Activated CD8-positive, alpha-beta memory T cell treated with anti-CD3 and anti-CD28 coated beads, Interleukin-2, amount 50 U/mL, for 4 hours (primary cell): ENCODE measurements at regions not wholly inside any gene's neighbourhood (a gene's known extent, or its start where the extent isn't known, plus 50 kb on each side); places are given as distances from the start of the nearest gene placed in this dataset.

Source experiments
- DNase-seq: peaks from one replicate; pipeline ENCODE4 v3.0.0-alpha.2; 2020

DNA sequence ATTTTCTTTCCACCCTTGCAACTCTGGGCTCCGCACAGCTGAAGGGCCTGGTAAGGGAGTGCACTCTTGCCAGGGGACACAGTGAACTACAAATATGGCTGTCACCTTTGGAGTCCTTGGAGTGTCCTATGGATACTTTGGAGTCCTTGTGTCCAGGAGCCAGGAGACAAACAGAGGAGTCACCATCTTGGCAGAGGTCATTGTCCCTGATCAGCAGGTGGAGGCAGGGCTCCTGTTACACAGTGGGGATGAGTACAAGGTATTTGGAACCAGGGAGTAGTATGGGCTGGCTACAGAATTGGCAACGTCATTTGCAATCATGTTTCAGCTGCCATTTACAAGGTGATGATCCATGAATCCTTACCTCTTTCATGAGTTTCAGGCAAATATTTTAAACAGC, 132.5 kb downstream of the FAM161A start:
- DNase-seq, result no peak

DNA sequence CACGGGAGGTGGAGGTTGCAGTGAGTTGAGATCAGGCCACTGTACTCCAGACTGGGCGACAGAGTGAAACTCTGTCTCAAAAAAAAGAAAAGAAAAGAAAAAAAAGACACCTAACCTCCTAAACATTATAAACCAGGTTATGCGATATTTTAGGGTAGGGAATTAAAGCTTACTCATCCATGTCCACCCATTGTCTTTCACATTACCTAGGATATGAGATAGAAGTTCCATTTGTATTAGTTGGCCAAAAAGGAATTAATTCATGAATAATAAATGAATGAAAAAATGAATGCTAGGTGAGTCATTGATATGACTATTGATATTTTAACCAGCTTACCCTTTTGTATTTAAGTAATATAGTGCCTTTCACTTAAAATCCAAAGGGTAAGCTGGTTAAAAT, 132.9 kb downstream of the FAM161A start:
- DNase-seq, result no peak

DNA sequence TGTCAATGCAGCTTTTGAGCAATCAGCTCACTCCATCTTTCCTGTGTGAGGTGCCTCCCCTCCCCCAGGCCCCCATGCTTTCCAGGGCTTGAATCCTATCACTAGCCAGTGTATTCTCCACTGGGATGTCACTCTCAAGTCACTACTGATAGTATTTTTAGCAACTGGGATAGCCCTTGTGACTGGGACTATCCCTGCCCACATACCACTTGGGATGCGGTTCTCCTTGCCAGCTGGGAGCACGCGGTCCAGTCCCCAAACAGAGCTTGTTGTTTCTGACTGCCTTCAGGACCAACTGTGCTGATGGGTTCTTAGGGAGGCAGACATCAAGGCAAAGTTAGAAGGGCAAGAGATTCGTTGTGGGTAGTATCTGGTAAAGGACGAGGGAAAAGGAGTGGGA, 134.9 kb downstream of the FAM161A start:
- DNase-seq, result no peak

DNA sequence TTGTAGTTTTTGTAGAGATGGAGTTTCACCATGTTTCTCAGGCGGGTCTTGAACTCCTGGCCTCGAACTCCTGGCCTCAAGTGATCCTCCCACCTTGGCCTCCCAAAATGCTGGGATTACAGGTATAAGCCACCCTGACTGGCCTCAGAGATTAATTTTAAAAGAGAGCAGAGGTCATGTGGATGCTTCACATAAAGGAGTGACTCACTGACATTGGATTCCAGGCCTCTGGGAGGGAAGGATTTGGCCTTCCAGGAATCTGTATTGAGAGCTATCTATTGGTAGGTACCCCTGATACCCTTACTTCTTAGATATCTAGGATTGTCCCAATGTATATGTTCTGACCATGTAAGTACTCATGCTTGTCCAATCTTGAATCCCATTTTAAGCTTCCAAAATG, 138.4 kb downstream of the FAM161A start:
- no peak for DNase-seq

DNA sequence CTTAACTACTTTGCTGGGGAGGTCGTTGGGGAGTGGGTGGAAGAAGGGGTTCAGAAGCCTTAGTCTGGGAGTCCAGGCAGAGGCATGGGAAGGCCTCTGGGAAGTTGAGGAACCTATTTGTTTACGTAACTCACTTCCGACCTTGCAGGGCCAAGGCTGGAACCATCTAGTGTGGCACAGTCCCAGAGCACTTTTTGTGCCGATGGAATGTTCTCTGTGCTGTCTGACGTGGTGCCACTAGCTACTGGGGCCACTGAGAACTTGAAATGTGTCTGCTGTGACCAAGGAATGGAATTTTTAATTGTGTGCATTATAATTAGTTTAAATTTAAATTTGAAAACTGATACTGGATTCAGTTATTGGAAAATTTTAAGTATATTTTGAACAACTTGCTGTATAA, 139.7 kb downstream of the FAM161A start:
- no peak for DNase-seq

DNA sequence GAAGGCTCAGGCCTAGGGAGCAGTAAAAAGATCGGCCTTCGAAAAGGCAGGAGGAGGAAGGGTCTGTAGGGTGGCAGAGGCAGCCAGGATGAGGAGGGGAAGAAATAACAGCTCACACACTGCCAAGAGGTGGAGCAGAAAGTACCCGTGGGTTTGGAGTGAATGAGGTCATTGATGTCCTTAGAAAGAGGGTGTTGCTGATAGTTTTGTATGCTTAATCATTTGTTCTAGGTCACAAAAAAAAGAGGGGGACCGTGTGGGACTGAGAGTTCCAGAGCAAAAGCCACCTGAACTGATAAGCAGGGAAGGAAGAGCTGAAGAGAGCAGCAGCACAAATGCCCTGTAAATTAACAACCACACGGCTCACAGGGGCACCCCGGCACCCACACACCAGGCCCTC, 140.4 kb downstream of the FAM161A start:
- no peak for DNase-seq

DNA sequence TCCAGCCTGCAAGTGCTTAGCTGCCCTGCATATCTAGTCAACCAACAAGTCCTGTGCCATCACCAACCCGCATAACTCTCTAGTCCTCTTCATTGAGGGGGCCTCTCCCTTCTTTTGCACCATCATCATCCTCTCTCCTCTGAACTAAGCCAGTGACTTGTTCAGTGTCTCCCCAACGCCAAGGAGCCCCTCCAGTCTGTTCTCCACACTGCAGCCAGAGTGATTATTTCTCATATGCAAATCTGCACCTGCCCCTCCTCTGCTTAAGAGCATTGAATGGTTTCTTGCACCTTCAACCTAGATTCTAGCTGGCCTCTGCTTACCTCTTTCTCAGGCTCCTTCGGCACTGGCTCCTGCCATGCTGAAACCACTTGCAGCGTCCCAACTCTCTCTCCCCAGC, 141.8 kb downstream of the FAM161A start:
- DNase-seq, result no peak

DNA sequence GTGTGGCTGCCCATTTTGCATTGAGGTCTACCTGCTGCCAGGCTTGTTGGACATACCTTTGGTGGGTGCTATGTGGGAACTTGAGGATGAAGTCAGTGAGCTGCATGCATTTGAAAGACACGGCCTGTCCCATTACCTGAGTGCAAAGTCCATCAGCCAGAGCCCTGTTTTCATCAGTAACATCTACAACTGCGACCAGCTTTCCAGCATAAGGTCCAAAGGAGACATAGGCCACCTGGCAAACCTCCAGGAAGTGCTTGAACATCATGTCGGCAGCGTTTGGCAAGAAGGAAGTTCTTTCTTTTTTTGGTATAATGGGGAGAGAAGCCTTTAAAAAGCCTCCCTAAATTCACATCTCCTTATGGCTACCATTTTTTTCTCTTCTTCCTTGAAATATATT, 143.1 kb downstream of the FAM161A start:
- DNase-seq, result no peak

DNA sequence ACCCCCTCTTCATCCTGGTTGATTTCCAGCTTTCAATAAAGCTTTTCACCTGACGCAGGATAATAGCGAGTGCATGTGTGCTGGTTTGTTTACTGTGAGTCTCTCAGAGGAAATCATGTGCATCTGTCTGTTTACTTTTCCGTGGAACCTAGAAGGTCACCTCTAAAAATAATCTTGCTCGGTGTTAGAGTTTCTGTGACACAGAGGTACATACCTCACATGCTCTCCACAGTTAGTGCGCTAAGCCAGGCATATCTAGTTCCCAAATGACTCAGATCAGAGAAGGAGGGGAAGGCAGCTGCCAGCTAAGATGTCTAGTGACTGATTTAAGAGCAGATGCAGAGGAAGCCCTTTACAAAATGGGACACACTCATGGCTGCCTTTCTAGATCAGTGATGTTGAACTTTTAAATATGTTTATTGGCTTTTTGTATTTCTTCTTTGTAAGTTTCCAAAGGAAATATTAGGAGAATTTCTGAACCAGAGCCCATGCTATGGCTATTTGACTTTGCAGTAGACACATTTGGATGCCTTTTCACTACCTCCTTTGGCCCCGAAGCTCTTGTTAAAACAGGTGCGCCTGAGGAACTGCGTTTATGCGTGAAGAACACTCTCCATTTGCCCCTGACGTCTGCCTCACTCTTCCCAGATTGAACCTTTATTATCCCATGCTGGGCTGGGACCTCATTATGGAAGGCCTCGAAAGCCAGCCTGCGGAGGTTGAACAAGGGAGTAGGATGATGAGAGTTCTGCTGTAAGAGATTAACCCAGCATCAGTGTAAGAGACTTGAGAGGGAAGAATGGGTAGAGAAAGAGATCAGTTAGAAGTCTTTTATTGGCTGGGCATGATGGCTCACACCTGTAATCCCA, 145.6 kb downstream of the FAM161A start:
- no peak for DNase-seq

DNA sequence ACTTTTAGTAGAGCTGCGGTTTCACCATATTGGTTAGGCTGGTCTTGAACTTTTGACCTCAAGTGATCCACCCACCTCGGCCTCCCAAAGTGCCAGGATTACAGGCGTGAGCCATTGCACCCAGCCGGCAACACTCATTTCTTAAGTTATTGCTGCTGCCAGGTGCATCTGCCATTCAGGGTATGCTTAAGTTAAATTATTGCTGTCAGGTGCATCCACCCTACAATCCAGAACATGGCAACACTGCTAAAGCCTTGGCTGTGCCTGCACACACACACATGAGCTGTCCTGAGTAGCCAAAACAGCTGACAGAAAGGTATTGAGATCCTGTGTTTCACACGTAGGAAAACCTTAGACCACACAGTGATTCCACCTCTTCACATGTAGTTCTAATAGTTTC, 148.2 kb downstream of the FAM161A start:
- DNase-seq, result no peak

DNA sequence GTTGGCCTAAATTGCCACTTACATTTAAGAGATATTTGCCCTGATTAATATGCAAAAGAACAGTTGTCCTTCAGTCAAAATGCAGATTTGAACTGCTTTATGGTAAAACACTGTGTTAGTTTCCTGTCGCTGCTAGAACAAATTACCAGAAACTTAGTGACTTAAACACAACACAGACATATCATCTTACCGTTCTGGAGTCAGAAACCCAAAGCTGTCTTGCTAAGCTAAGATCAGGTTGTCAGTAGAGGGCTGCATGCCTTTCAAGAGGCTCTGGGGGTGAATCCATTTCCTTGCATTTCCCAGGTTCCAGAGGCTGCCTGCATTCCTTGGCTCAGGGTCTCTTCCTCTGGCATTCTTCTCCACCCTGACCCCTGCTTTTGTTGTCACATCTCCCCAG, 149.5 kb downstream of the FAM161A start:
- no peak for DNase-seq

DNA sequence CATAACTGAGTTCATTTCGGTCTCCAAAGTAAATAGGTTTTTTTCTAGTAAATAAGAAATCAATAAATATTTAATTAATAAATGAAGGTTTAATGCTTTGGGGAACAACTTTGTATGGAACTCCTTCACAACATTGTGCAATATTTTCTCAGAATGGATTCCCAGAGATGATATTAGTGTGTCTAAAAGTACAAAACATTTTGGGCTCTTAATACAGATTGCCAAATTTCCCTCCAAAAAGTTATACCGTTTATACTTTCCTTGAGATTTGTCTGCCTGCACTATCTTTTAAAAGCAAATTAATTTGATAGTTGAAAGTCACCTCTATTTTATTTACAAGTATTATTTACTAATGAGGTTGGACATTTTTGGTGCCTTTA, 151.8 kb downstream of the FAM161A start:
- no peak for DNase-seq

DNA sequence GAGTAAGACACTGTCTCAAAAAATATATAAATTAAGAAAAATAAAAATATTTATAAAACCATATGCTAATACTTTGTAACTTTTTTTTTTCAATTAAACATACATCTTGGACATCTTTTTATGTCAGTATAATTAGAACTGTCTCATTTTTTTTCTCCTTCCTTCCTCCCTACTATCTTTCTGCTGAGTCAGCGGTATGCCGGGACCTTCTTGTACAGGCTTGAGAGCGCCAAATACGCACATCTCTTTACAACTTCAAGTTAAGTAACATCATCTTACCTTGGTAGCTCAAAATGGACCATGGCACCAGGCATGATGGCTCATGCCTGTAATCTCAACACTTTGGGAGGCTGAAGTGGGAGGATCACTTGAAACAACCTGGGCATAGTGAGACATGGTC, 153.4 kb downstream of the FAM161A start:
- no peak for DNase-seq

DNA sequence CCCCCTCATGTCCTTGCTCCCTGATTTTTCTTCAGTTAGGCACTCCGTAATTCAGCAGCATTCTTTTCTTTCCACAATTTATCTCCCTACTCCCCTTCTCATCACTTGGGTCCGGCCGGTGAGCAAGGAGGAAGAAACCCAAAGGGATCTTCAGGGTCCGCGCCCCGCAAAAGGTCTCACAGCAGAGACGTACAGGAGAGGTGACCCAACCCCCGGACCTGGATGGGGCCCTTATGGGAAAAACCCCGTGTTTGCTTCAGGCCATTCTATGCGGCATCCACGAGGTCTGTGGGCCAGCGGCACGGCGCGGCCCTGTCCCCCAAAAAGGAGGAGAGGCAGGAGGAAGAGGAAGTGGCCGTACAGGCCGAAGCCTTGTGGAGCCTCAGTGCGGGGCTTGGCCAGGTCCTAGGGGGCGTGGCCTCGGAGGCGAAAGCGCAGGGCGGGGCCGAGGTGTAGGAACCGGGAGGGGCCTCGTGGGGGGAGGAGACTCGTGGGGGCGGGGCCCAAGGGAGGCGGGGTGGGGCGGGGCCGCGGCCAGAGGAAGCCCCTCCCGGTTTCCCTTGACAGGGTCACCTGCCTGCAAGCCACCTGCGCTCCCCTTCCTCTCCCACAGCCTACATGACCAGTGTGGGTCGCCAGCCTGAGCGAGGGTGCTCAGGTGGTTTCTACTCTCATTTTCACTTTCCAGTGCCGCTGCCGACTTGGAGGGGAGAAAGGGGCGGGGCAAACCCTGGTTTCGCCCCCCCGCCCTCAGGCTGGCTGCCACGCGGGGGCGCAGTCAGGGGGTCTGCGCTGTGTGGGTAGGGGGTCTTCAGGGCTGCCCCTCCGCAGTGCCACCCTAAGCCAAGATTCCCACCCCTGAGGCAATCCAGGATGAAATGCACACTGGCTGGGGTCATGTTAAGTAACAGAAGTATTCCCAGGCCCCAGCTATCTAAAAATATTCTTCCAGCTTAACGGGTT, 156.4 kb upstream of the XPO1 start:
- peak; percentile 81 for DNase-seq

DNA sequence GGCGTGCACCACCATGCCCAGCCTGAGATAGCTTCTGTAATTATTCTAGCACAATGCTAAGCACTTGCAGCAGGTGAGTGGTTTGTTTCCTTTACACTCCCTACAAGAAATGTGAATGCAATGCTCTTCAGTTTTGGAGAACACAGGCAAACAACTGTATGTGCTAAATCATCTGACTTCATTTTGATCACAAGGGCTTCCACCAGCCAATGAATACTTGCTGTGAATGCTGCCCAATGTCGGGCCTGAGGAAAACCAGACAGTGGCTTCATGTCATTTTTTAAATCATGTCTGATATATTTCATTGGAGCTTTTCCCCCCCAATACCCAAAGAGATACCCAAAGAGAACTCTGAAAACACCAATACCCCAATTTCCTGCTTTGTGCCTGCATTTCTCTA, 155.6 kb upstream of the XPO1 start:
- no peak for DNase-seq

DNA sequence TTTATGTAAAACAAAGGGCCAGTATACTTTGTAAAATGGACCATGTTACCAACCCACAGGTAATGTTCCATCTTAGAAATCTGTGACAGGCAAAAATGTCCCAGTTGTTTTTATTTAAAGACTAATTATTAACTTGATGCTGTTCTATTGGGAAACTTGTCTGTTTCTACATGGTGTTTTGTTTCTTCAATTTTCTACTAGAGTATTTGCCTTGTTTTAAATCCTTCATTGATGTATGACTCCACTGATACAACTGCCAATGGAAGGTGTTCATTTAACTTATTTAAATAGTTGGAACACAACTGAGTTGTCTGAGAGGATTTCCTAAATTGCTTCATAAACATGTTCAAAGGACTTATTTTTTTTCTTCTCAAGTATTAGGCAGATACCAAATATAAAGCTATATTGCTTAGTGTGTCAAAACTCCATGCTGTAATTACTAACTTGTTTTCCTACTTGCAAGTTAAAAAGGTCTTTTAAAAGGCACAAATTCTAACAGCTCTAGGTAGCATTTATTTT, 152.0 kb upstream of the XPO1 start:
- DNase-seq, result no peak

DNA sequence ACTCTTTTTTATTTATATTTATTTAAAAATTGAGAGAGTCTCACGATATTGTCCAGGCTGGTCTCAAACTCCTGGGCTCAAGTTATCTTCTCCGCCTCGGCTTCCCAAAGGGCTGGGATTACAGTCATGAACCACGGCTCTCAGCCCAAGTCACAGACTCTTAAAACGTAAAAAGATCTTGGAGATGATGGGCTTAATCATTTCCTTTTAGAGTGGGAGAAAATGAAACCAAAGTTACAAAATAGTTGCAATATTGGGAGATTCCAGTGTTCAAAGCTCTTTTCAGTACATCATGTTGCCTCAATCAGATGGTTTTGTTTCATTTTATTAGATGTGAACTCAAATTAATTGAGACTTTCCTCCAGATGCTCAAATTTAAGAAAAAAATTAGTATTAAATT, 151.4 kb upstream of the XPO1 start:
- no peak for DNase-seq

DNA sequence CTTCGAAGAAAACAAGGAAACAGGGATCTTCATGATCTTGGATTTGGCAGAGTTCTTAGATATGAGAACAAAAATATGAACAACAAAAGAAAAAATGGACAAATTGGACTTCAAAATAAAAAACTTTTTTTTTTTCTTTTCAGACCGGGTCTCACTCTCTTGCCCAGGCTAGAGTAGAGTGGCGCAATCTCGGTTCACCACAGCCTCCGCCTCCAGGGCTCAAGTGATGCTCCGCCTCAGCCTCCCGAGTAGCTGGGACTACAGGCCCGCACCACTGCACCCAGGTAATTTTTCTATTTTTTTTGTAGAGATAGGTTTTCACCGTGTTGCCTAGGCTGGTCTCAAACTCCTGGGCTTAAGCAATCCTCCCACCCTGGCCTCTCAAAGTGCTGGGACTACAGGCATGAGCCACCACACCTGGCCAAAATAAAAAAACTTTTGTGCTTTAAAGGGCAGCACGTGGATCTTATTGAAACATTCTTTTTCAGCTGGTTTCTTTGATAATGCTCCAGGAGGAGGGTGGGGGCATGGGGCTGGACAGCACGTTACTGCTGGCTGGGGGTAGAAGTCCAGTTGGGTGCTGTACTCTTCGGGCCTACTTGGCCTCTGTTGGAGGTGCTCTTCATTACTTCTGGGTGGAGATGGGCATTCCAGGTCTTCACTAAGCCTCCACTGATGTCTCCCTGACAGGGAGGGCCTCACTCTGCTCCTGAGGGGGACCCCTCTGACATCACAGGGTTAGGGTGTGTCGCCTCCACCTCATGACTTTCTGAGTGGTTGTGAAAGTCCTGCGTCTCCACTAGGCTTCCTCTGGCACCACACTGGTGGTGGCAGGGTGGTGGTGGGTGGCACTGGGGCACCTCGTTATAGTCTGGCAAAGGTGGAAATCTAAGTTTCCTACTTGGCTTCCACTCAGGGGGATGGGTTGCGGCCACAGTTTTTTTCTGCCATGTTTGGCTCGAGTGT, 150.5 kb upstream of the XPO1 start:
- DNase-seq, result no peak

DNA sequence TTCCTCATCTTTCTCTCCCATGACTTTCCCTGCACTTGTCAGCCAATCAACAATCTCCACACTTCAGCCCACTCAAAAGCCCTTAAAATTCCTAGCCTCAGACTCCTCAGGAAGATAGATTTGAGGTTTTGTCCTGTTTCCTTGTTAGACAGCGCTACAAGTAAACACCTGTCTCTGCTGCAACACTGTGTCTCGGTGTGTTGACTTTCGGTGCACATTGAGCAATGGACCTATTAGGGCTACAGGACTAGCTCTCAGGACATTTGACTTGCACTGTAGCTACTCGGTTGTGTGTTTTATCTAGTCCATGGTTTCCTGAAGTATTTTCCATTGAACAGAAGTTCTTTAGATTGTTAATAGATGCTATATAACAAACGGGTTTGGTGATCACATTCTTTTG, 140.9 kb upstream of the XPO1 start:
- no peak for DNase-seq

DNA sequence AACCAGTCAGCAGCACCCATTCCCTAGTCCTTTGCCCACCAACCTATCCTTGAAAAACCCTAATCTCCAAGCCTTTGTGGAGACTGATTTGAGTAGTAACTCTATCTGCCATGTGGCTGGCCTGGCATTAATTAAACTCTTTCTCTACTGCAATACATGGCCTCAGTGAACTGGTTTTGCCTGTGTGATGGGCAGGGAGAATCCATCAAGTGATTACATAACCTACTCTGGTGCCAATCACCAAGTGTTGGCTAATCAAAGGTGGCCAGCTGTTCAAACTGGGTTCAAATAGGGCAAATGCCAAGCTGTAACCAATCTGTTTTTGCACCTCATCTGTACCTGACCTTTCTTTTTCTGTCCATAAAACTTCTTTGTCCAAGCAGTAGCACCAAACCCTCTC, 139.8 kb upstream of the XPO1 start:
- no peak for DNase-seq

DNA sequence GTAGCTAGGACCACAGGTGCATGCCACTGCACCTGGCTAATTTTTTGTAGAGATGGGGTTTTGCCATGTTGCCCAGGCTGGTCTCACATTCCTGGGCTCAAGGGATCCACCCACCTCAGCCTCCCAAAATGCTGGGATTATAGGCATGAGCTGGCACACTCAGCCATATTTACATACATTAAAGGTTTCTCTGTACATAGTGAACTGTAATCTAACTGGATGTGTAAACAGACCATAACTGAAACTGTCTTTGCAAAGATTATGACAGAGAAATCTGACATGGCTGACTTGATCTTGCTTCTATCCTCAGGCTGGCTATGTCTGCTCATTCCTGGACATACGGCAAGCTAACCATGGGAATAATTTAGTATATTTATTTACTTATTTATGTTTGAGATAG, 139.2 kb upstream of the XPO1 start:
- DNase-seq, result no peak

DNA sequence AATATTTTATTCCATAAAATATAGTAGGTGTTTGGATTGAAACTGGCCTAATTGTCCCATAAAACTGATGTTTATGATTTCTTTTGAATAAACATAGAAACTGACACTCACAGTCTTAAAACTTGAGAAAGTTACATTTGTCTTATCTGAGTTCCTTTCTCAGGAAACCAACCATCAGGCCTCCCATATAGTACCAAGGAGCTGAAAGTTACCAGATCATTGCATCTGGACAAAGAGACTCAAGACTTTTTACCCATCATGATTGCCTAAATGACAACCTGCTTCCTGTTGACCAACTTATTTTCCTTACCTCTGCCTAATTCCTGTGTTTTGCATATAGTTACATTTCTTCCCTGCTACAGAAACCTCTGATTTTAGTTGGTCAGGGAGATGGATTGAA, 137.0 kb upstream of the XPO1 start:
- no peak for DNase-seq
